B cell (primary cell): ENCODE measurements at regions not wholly inside any gene's neighbourhood (a gene's known extent, or its start where the extent isn't known, plus 50 kb on each side); places are given as distances from the start of the nearest gene placed in this dataset.

Experiments
- ATAC-seq: fragments of 200-7000 bp; cut with Tn5 transposase; one replicate; pipeline ENCODE4 v1.10.0; 2021; ENCODE audit warnings: low read depth, mild to moderate bottlenecking, moderate number of reproducible peaks, moderate library complexity
- CTCF ChIA-PET: fragments of 350-600 bp; sonication (Branson Sonifier 250); formaldehyde crosslinking; loops from one replicate; lab custom pipeline; 2021; ENCODE audit warnings: antibody characterized with exemption, inconsistent platforms; lab: Charles Lee
- POLR2A ChIA-PET: fragments of 350-600 bp; sonication (Branson Sonifier 250); formaldehyde crosslinking; loops from one replicate; lab custom pipeline; 2021; ENCODE audit warnings: antibody characterized with exemption; lab: Charles Lee
- DNase-seq: peaks from one replicate; pipeline ENCODE4 v3.0.0; 2013
- H2AFZ ChIP-seq: 2 replicates; pipeline ENCODE4 v1.6.1; 2012; ENCODE audit warnings: mild to moderate bottlenecking, low read depth, low read length; ENCODE audit not compliant: insufficient read depth, poor library complexity, severe bottlenecking
- H3K27ac ChIP-seq, 2 donors: 1 replicate in 1 of 2; 2 replicates in 1 of 2; pipeline ENCODE4 v1.5.1; 2012 to 2013; ENCODE audit warnings: low read length in 2 of 2, mild to moderate bottlenecking in 2 of 2, moderate library complexity in 1 of 2
- H3K27me3 ChIP-seq, 4 experiments: fragments of 200-600 bp in 1 of 4; sonication (generic) in 1 of 4; replicated peaks in 1 of 4; 1 replicate in 2 of 4; 2 replicates in 2 of 4; pipeline versions ENCODE4 v1.6.1 to v1.7.0; 2013 to 2016; ENCODE audit warnings: low read length in 3 of 4, mild to moderate bottlenecking in 2 of 4, mixed read lengths in 1 of 4, moderate library complexity in 1 of 4; ENCODE audit not compliant: insufficient read depth in 4 of 4, control insufficient read depth in 3 of 4; ENCODE audit errors: control extremely low read depth in 1 of 4
- H3K36me3 ChIP-seq, 2 experiments: replicated peaks in 1 of 2; 1 replicate in 1 of 2; 2 replicates in 1 of 2; pipeline versions ENCODE4 v1.6.1 to v1.7.1; 2013; ENCODE audit warnings: low read length in 1 of 2; ENCODE audit not compliant: insufficient read depth in 2 of 2, control insufficient read depth in 1 of 2; ENCODE audit errors: control extremely low read depth in 1 of 2, extremely low read depth in 1 of 2
- H3K4me1 ChIP-seq, 2 donors: fragments of 200-600 bp in 1 of 2; sonication (generic) in 1 of 2; 1 replicate in 1 of 2; 2 replicates in 1 of 2; pipeline versions ENCODE4 v1.5.1 to v1.6.1; 2013 to 2017; ENCODE audit warnings: low read length in 2 of 2; ENCODE audit not compliant: control insufficient read depth in 2 of 2, insufficient read depth in 2 of 2
- H3K4me2 ChIP-seq: replicated peaks from 2 replicates; pipeline ENCODE3; 2012; ENCODE audit warnings: mild to moderate bottlenecking, low read depth, low read length; ENCODE audit not compliant: poor library complexity, severe bottlenecking
- H3K4me3 ChIP-seq, 5 experiments: fragments of 200-600 bp in 1 of 5; sonication (generic) in 1 of 5; 1 replicate in 3 of 5; 2 replicates in 2 of 5; pipeline versions ENCODE4 v1.5.1 to v1.7.0; 2011 to 2016; ENCODE audit warnings: low read length in 4 of 5, mild to moderate bottlenecking in 4 of 5, low read depth in 2 of 5, control low read depth in 1 of 5, moderate library complexity in 1 of 5; ENCODE audit not compliant: insufficient read depth in 1 of 5; ENCODE audit errors: control extremely low read depth in 1 of 5, extremely low read depth in 1 of 5
- H3K79me2 ChIP-seq: fragments of 200-600 bp; sonication (generic); one replicate; pipeline ENCODE4 v1.6.0; 2016; ENCODE audit warnings: low read length; ENCODE audit not compliant: control insufficient read depth, insufficient read depth
- H3K9ac ChIP-seq: fragments of 200-600 bp; sonication (generic); 2 replicates; pipeline ENCODE4 v1.6.1; 2017; ENCODE audit warnings: mild to moderate bottlenecking, low read length, moderate library complexity
- H3K9me3 ChIP-seq, 3 donors: one replicate each; pipeline versions ENCODE4 v1.6.1 to v1.7.1; 2013; ENCODE audit warnings: low read length in 2 of 3; ENCODE audit not compliant: control insufficient read depth in 2 of 3, insufficient read depth in 1 of 3; ENCODE audit errors: control extremely low read depth in 1 of 3
- H4K20me1 ChIP-seq: 2 replicates; pipeline ENCODE4 v1.6.0; 2012; ENCODE audit warnings: mild to moderate bottlenecking, low read length; ENCODE audit not compliant: insufficient read depth, control insufficient read depth, poor library complexity, severe bottlenecking
- H3K27ac Mint-ChIP-seq: one replicate; pipeline ENCODE4 v1.8.0; 2021; ENCODE audit warnings: mixed read lengths
- H3K27me3 Mint-ChIP-seq: one replicate; pipeline ENCODE4 v1.8.0; 2021; ENCODE audit warnings: mixed read lengths
- H3K4me1 Mint-ChIP-seq: one replicate; pipeline ENCODE4 v1.8.0; 2021; ENCODE audit warnings: mixed read lengths
- H3K4me3 Mint-ChIP-seq: one replicate; pipeline ENCODE4 v1.8.0; 2021; ENCODE audit warnings: mixed read lengths
- H3K9me3 Mint-ChIP-seq: one replicate; pipeline ENCODE4 v1.8.0; 2022; ENCODE audit warnings: mixed read lengths; ENCODE audit not compliant: insufficient read depth
- EZH2 ChIP-seq: IDR thresholded peaks from 2 replicates; pipeline ENCODE4 v1.6.1; 2012; ENCODE audit warnings: borderline replicate concordance, low read depth, mild to moderate bottlenecking, moderate library complexity, low read length; ENCODE audit not compliant: insufficient read depth, poor library complexity, severe bottlenecking
- WGBS: methylation state at CpG from one replicate; pipeline ENCODE4 v1.1.5; 2013; ENCODE audit warnings: missing lambda C conversion rate; ENCODE audit not compliant: insufficient coverage; 5-methylcytosine and 5-hydroxymethylcytosine counted together
- intact Hi-C: fragments of 100-400 bp; cut with micrococcal nuclease; formaldehyde crosslinking; loops from one replicate; pipeline ENCODE4 v1.10.0; 2022
- TF ChIP-seq, protein P1 (sequence below): fragments of 200-600 bp; IDR thresholded peaks from one replicate; pipeline ENCODE4 v1.8.0; 2022; ENCODE audit warnings: antibody characterized with exemption, mild to moderate bottlenecking

DNA sequence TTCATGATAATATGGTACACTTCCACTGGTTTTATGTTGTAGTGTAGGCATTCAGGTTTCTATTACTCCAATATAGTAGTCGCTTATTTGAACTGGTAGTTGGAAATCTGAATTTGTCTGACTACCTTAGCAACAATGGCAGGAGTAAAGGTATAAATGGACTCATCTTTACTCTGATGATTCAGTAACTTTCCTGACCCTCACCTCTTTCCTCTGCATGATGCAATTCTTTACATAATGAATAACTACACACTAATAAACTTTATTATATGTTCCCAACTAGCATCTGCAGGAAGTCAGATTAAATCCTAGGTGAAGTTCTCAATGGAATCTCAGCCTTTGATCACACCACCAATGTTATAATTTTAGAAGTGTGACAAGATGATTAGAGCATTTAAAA, 70.5 kb upstream of the ATP2B1 start:
- no peak overlapping the region for H2AFZ ChIP-seq
- CTCF ChIA-PET: no interaction called here

DNA sequence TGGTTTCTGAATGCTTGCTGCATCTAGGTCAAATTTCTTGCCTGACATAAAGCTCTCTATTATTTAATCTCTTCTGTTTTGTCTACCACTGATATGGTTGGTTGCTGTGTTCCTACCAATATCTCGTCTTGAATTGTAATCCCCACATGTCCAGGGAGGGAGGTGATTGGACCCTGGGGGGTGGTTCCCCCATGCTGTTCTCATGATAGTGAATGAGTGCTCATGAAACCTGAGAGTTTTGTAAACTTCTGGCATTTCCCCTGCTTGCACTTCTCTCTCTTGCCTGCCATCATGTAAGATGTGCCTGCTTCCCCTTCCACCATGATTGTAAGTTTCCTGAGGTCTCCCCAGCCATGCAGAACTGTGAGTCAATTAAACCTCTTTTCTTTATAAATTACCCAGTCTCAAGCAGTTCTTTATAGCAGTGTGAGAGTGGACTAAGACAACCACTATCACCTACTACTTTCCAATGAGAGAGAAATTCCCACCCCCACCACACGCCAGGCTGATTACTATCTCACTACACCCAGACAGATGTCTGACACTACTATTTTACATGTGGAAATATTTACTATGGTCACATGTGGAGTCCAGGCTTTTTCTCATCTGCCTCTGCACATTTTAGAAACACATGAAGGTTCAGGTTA, 69.2 kb upstream of the ATP2B1 start:
- no peak overlapping the region for H3K4me2 ChIP-seq
- no peaks in the 10 kb centered on the region for H3K36me3 ChIP-seq
- H3K9ac ChIP-seq: no peak overlapping the region
- Mint-ChIP-seq H3K27me3 (no peaks in the 10 kb centered on the region), H3K27ac (no peak overlapping the region), H3K4me3 (no peak overlapping the region), H3K4me1 (peaks cover 5% of the 10 kb centered on the region), H3K9me3 (peaks cover 9% of the 10 kb centered on the region)
- no peak for TF ChIP-seq EZH2
- TF ChIP-seq, protein P1, sequence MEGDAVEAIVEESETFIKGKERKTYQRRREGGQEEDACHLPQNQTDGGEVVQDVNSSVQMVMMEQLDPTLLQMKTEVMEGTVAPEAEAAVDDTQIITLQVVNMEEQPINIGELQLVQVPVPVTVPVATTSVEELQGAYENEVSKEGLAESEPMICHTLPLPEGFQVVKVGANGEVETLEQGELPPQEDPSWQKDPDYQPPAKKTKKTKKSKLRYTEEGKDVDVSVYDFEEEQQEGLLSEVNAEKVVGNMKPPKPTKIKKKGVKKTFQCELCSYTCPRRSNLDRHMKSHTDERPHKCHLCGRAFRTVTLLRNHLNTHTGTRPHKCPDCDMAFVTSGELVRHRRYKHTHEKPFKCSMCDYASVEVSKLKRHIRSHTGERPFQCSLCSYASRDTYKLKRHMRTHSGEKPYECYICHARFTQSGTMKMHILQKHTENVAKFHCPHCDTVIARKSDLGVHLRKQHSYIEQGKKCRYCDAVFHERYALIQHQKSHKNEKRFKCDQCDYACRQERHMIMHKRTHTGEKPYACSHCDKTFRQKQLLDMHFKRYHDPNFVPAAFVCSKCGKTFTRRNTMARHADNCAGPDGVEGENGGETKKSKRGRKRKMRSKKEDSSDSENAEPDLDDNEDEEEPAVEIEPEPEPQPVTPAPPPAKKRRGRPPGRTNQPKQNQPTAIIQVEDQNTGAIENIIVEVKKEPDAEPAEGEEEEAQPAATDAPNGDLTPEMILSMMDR: no peak
- no peak for DNase-seq
- intact Hi-C loops: loop anchor here (10.0 kb wide), 1 partner anchor 47 kb away; no protein-coding TSS in a partner anchor
- no peaks in the 10 kb centered on the region for H4K20me1 ChIP-seq
- no CpG with 5 or more reads among the region's 2 CpGs for WGBS
- no peak overlapping the region for H3K27ac ChIP-seq
- peaks cover 0 to under 1% of the 10 kb centered on the region in 2 donors for H3K4me1 ChIP-seq
- H3K9me3 ChIP-seq: peaks cover 0 to 7% (median 7%) of the 10 kb centered on the region in 3 donors
- no peak for ATAC-seq
- no peak overlapping the region for H2AFZ ChIP-seq
- POLR2A ChIA-PET: no interaction called here
- CTCF ChIA-PET: no interaction called here
- no peaks in the 10 kb centered on the region for H3K27me3 ChIP-seq
- no peaks in the 10 kb centered on the region for H3K79me2 ChIP-seq
- no peak overlapping the region for H3K4me3 ChIP-seq

More for the DNA sequence above, 70.5 kb upstream of the ATP2B1 start:
- peaks cover 15% of the 10 kb centered on the region for H3K4me1 Mint-ChIP-seq
- no peak overlapping the region for H3K27ac ChIP-seq
- no peak overlapping the region for H3K9ac ChIP-seq
- no peaks in the 10 kb centered on the region for H3K27me3 ChIP-seq
- H3K27me3 Mint-ChIP-seq: no peaks in the 10 kb centered on the region
- H3K4me3 Mint-ChIP-seq: no peak overlapping the region
- no peak overlapping the region for H3K27ac Mint-ChIP-seq
- H3K9me3 Mint-ChIP-seq: peaks cover 13% of the 10 kb centered on the region
- H3K4me1 ChIP-seq: peaks cover 6 to 9% of the 10 kb centered on the region in 2 donors
- ATAC-seq (no peak), DNase-seq (no peak)
- H3K79me2 ChIP-seq: no peaks in the 10 kb centered on the region
- H4K20me1 ChIP-seq: no peaks in the 10 kb centered on the region
- H3K4me2 ChIP-seq: no peak overlapping the region
- TF ChIP-seq, protein P1: no peak
- TF ChIP-seq EZH2: no peak
- no peaks in the 10 kb centered on the region for H3K36me3 ChIP-seq
- H3K9me3 ChIP-seq: peaks cover 0 to 7% (median 3%) of the 10 kb centered on the region in 3 donors
- H3K4me3 ChIP-seq: no peak overlapping the region
- intact Hi-C loops: loop anchor here (10.0 kb wide), 1 partner anchor 46 kb away; no protein-coding TSS in a partner anchor
- POLR2A ChIA-PET: no interaction called here
- WGBS: no CpG with 5 or more reads among the region's 1 CpG
